Cardiac muscle cell (in vitro differentiated cells and primary cell): ENCODE measurements at regions not wholly inside any gene's neighbourhood (a gene's known extent, or its start where the extent isn't known, plus 50 kb on each side); places are given as distances from the start of the nearest gene placed in this dataset.
A peak's percentile ranks its signal among the peaks of the same experiment; 100 is the strongest.
"Not testable (repeated sequence)": the region's sequence is repeated elsewhere in the genome, so short reads cannot be mapped to it uniquely, and the experiment has no call there.

Experiments
- DNase-seq, 2 donors: peaks; one replicate each; pipeline versions ENCODE4 v3.0.0 to v3.0.0-alpha.2; 2010 to 2017; ENCODE audit warnings: low read depth in 1 of 2, low spot score in 1 of 2
- H3K27ac ChIP-seq: fragments of 200-600 bp; sonication (generic); 2 replicates; pipeline ENCODE4 v1.5.1; 2016
- H3K27me3 ChIP-seq: fragments of 200-600 bp; sonication (generic); 2 replicates; pipeline ENCODE4 v1.6.0; 2016; ENCODE audit warnings: control low read depth
- H3K36me3 ChIP-seq: fragments of 200-600 bp; sonication (generic); 2 replicates; pipeline ENCODE4 v1.5.1; 2016; ENCODE audit warnings: control low read depth
- H3K4me1 ChIP-seq: fragments of 200-600 bp; sonication (generic); 2 replicates; pipeline ENCODE4 v1.8.1; 2017; ENCODE audit warnings: low read depth, mild to moderate bottlenecking, mixed run types
- H3K4me3 ChIP-seq: fragments of 200-600 bp; sonication (generic); 2 replicates; pipeline ENCODE4 v1.5.1; 2016; ENCODE audit warnings: mild to moderate bottlenecking
- H3K9me3 ChIP-seq: fragments of 200-600 bp; sonication (generic); 2 replicates; pipeline ENCODE4 v1.5.1; 2017; ENCODE audit warnings: low read depth, mild to moderate bottlenecking, control low read depth
- TF ChIP-seq, protein P1 (sequence below): IDR thresholded peaks from 2 replicates; pipeline ENCODE4 v1.5.1; 2012; ENCODE audit warnings: low read depth, mild to moderate bottlenecking, low read length

DNA sequence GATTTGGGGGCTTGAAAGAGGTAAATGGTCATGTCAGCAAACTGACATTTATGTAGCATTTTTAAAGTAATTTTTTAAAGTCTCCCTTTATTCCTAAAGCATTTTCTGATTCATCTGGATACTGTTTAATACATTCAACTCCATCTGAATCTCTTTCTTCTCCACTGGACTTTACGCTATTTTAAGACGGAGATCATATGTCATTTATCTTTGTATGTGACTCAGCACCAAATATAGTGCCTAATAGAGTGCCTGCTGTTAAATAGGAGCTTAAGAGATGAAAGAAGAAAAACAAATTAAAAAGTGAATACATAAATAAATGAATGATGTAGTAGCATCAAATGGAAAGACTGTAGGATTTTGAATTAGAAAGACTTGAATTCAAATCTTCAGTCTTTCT is 548.8 kb upstream of the SMC2 start:
- no peaks in the 10 kb centered on the region for H3K9me3 ChIP-seq
- H3K4me3 ChIP-seq = no peak overlapping the region
- TF ChIP-seq, protein P1, sequence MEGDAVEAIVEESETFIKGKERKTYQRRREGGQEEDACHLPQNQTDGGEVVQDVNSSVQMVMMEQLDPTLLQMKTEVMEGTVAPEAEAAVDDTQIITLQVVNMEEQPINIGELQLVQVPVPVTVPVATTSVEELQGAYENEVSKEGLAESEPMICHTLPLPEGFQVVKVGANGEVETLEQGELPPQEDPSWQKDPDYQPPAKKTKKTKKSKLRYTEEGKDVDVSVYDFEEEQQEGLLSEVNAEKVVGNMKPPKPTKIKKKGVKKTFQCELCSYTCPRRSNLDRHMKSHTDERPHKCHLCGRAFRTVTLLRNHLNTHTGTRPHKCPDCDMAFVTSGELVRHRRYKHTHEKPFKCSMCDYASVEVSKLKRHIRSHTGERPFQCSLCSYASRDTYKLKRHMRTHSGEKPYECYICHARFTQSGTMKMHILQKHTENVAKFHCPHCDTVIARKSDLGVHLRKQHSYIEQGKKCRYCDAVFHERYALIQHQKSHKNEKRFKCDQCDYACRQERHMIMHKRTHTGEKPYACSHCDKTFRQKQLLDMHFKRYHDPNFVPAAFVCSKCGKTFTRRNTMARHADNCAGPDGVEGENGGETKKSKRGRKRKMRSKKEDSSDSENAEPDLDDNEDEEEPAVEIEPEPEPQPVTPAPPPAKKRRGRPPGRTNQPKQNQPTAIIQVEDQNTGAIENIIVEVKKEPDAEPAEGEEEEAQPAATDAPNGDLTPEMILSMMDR = no peak
- DNase-seq = peak in 1 of 2 donors; percentile 1
- peaks cover 3% of the 10 kb centered on the region for H3K4me1 ChIP-seq
- no peaks in the 10 kb centered on the region for H3K36me3 ChIP-seq
- no peak overlapping the region for H3K27ac ChIP-seq
- no peaks in the 10 kb centered on the region for H3K27me3 ChIP-seq

DNA sequence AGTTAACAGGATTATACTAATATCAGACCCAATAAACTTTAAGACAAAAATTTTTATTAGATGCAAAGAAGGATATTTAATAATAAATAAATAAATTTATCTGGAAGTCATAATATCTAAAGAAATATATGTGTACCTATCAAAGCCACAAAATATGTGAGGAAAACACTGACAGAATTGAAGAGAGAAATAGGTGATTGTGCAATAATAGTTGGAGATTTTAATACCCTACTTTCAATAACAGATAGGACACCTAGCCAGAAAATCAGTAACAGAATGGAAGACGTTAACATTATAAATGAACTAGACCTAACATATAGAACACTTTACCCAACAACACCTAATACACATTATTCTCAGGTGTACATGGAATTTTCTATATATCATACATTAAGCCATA is 541.4 kb upstream of the SMC2 start:
- Histone ChIP-seq H3K4me3 (no peak overlapping the region), H3K27me3 (no peaks in the 10 kb centered on the region), H3K36me3 (no peaks in the 10 kb centered on the region), H3K27ac (no peak overlapping the region), H3K9me3 (no peaks in the 10 kb centered on the region), H3K4me1 (no peaks in the 10 kb centered on the region)
- TF ChIP-seq, protein P1 = no peak
- DNase-seq = no peak

DNA sequence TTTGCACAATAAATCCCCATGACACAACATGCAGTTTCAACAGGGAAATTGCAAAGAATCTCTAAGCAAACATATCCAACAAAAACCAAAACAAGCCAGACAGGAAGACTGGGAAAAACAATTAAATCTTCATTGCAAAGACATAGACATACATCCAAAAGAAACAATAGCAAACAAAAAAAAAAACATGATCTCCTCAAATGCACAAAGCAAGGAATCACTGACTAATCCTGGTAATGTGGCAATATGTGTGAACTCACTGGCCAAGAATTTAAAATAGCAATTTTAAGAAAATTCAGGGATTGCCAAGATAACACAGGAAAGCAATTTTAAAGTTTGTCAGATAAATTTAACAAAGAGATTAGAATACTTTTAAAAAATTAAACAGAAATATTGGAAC is 520.1 kb upstream of the SMC2 start:
- DNase-seq = peak in 1 of 2 donors; percentile 1
- TF ChIP-seq, protein P1 = no peak
- Histone ChIP-seq H3K27me3 (no peaks in the 10 kb centered on the region), H3K27ac (no peak overlapping the region), H3K4me1 (no peaks in the 10 kb centered on the region), H3K9me3 (no peaks in the 10 kb centered on the region), H3K4me3 (no peak overlapping the region), H3K36me3 (no peaks in the 10 kb centered on the region)

DNA sequence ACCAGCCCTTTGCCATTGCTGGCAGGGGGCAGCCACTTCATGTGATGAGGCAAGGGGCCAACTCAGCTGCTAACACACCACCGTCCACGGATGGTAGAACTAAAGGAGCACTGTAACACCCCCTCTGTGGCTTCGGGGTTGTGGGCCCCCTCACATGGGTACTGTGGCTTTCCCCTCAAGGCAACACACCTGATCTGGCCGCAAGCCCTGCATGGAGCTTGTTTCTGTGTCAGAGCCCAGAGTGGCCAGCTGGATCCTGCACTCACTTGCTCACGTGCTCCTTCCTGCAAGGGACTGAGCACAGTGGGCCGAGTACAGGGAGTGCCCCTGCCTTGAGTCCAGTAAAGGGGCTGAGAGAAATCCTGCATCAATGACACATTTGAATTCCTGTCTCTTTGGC is 507.4 kb upstream of the SMC2 start:
- Histone ChIP-seq H3K36me3 (no peaks in the 10 kb centered on the region), H3K4me3 (no peak overlapping the region), H3K27me3 (no peaks in the 10 kb centered on the region), H3K4me1 (no peaks in the 10 kb centered on the region), H3K9me3 (no peaks in the 10 kb centered on the region), H3K27ac (no peak overlapping the region)
- DNase-seq = no peak
- TF ChIP-seq, protein P1 = no peak

DNA sequence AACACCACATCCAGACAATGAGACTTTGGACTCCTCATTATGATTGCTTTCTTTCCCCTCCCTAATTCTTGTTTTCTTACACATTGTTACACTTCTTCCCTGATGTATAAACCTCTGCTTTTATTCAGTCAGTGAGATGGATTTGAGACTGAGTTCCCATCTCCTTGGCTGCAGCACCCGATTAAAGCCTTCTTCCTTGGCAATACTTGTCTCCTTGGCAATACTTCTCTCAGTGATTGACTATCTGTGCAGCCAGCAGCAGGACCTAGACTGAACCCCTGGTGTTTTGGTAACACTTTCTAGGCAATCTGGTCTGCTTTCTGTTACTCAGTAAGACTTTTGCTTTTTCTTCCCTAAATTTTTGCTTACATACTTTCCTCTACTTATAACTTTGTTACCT is 492.8 kb upstream of the SMC2 start:
- H3K4me3 ChIP-seq = no peak overlapping the region
- H3K9me3 ChIP-seq = no peaks in the 10 kb centered on the region
- H3K4me1 ChIP-seq = no peaks in the 10 kb centered on the region
- no peak overlapping the region for H3K27ac ChIP-seq
- H3K36me3 ChIP-seq = no peaks in the 10 kb centered on the region
- TF ChIP-seq, protein P1 = no peak
- H3K27me3 ChIP-seq = no peaks in the 10 kb centered on the region
- no peak for DNase-seq

DNA sequence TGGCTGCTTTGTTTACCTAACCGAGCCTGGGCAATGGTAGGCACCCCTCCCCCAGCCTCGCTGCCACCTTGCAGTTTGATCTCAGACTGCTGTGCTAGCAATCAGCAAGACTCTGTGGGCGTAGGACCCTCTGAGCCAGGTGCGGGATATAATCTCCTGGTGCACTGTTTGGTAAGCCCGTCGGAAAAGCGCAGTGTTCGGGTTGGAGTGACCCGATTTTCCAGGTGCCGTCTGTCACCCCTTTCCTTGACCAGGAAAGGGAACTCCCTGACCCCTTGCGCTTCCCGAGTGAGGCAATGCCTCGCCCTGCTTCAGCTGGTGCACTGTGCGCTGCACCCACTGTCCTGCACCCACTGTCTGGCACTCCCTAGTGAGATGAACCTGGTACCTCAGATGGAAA is 482.2 kb upstream of the SMC2 start:
- H3K4me3 ChIP-seq, H3K4me1 ChIP-seq, H3K9me3 ChIP-seq, H3K27me3 ChIP-seq, DNase-seq, H3K36me3 ChIP-seq, H3K27ac ChIP-seq: not testable (repeated sequence)
